ENCODE measurements at regions not wholly inside any gene's neighbourhood (a gene's known extent, or its start where the extent isn't known, plus 50 kb on each side); places are given as distances from the start of the nearest gene placed in this dataset.

DNA sequence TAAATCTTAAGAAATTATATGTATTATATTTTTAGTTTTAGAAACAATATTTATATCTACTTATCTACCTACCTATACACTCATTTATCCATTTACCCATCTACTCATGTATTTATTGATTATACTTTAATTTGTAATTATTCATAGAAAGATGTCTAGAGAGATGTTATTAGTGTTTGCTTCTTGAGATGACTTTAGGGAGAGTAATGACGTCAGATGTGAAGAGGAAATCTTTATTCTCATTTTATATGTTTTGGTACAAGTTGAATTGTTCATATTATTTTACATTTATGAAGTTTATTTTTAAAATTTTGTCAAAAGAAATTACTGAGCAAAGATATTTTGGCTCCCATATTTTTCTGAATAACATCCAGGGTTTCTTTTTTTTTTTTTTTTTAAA is 271.3 kb upstream of the SLC8A1 start:
- TF ChIP-seq CTCF (IDR thresholded peaks at IDR 0.05): no peak
- TF ChIP-seq POLR2A (IDR thresholded peaks at IDR 0.05): no peak

Measured in uterus (tissue), 2 donors.